Sigmoid colon (tissue), 3 donors: ENCODE measurements at regions not wholly inside any gene's neighbourhood (a gene's known extent, or its start where the extent isn't known, plus 50 kb on each side); places are given as distances from the start of the nearest gene placed in this dataset.

Experiments
- POLR2A ChIP-seq, 2 donors: fragments of 450-650 bp; IDR thresholded peaks; one replicate each; pipeline ENCODE4 v1.6.1; 2016; ENCODE audit warnings: antibody characterized with exemption in 2 of 2, mild to moderate bottlenecking in 2 of 2, moderate library complexity in 2 of 2
- TF ChIP-seq, protein P1 (sequence below), 4 experiments: fragments of 450-650 bp in 3 of 4; fragments of 200-600 bp in 1 of 4; IDR thresholded peaks; one replicate each; pipeline ENCODE4 v1.5.1; 2016 to 2019; ENCODE audit warnings: antibody characterized with exemption in 4 of 4, mild to moderate bottlenecking in 3 of 4, moderate library complexity in 2 of 4

DNA sequence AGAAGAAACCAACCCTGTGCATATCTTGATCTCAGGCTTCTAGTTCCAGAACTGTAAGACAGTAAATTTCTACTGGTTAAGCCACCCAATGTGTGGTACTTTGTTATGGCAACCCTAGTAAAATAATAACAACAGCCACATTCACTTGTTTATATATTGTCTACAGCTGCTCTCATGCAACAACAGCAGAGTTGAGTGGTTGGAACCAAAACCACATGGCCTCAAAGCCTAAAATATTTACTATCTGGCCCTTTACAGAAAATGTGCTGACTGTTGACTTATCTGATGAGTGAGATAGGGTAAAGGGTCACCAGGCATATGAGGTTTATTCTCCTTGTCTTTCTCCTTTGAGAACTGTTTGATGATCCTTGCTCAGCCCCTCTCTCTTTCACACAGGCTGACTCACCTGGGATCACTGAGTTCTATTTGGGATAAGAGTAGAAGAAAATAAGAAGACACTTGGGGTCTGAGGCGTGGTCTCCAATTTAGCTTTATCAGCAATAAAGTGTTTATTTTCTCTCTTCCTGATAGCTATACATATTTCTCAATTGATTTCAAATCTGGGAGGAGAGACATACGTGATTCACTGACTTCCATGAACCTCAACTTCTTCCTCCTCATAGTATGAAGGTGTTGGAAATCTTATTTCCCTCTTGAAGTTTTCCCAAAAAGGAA, 227.5 kb upstream of the STARD13 start:
- TF ChIP-seq POLR2A (IDR thresholded peaks at IDR 0.05), result no peak
- TF ChIP-seq, protein P1, sequence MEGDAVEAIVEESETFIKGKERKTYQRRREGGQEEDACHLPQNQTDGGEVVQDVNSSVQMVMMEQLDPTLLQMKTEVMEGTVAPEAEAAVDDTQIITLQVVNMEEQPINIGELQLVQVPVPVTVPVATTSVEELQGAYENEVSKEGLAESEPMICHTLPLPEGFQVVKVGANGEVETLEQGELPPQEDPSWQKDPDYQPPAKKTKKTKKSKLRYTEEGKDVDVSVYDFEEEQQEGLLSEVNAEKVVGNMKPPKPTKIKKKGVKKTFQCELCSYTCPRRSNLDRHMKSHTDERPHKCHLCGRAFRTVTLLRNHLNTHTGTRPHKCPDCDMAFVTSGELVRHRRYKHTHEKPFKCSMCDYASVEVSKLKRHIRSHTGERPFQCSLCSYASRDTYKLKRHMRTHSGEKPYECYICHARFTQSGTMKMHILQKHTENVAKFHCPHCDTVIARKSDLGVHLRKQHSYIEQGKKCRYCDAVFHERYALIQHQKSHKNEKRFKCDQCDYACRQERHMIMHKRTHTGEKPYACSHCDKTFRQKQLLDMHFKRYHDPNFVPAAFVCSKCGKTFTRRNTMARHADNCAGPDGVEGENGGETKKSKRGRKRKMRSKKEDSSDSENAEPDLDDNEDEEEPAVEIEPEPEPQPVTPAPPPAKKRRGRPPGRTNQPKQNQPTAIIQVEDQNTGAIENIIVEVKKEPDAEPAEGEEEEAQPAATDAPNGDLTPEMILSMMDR (IDR thresholded peaks at IDR 0.05), result no peak
